NCI-H82 treated with DMSO at 0.1 percent for 48 hours (cell line): ENCODE measurements at regions not wholly inside any gene's neighbourhood (a gene's known extent, or its start where the extent isn't known, plus 50 kb on each side); places are given as distances from the start of the nearest gene placed in this dataset.

Source experiments
- DNase-seq: peaks from one replicate; lab custom pipeline; 2025; ENCODE audit not compliant: unreplicated experiment; lab: John Stamatoyannopoulos, UW

DNA sequence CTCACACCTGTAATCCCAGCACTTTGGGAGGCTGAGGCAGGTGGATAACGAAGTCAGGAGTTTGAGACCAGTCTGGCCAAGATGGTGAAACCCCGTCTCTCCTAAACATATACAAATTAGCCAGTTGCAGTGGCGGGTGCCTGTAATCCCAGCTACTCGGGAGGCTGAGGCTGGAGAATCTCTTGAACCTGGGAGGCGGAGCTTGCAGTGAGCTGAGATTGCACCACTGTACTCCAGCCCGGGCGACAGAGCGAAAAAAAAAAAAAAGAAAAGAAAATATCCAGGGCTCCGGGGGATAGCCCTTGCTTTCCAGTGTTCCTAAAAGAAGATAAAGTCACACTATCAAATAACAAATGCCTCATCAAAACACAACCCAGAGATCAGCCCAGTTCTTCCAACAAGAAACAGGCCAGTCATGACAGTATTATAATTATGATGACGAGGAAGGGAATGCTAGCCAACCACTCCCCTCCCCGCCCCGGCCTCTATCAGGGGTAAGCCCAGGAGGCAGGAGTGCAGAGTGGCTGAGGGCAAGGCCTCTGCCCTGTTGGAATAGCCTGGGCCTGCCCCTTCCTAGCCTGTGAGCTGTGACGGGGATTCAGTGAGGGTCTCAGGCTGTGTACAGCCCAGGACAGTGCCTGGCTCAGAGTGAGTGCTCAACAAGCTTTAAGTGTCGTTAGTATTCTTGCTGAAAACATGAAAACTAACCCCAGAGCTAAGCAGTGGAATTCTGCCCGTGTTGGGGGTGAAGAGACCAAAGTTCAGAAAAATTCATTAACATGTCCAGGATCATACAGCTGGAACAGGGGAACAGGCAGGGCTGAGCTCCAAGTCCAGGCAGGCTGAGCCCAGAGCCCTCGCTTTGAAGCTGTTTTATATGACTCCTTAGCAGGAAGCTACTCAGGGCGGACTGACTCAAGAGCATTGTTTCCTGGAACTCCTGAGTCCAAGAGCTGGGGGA lies 54.3 kb downstream of the FAM241B start:
- DNase-seq, result no peak

DNA sequence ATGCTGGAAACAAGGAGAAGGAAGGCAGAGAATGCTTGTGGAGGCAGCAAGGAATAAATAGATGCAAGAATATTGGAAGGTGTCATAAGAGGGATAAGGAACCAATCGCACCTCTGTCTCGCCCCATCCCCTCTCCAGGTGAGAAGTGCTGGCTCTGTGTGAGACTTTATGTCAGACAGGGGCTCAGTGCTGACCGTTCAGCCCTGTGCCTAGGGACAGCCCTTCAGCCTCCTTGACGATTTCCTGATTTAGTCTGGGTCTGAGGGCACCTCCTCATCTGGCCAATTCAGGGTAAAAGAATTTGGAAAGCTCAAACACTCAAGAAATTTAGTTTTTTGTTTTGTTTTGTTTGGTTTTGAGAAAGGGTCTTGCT lies 54.9 kb downstream of the FAM241B start:
- no peak for DNase-seq

DNA sequence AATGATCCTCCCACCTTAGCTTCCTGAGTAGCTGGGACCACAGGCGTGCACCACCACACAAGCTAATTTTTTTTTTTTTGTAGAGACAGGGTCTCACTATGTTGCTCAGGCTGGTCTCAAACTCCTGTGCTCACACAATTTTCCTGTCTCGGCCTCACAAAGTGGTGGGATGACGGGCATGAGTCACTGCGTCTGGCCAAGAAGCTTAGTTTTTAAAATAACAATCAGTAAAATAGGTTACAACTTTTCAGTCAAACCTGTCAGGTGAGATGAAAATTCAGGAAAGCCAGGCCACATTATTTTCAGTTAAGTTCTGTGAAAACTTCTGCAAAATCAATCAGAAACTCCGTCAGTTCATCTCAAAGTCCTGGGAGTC lies 55.4 kb downstream of the FAM241B start:
- DNase-seq, result no peak

DNA sequence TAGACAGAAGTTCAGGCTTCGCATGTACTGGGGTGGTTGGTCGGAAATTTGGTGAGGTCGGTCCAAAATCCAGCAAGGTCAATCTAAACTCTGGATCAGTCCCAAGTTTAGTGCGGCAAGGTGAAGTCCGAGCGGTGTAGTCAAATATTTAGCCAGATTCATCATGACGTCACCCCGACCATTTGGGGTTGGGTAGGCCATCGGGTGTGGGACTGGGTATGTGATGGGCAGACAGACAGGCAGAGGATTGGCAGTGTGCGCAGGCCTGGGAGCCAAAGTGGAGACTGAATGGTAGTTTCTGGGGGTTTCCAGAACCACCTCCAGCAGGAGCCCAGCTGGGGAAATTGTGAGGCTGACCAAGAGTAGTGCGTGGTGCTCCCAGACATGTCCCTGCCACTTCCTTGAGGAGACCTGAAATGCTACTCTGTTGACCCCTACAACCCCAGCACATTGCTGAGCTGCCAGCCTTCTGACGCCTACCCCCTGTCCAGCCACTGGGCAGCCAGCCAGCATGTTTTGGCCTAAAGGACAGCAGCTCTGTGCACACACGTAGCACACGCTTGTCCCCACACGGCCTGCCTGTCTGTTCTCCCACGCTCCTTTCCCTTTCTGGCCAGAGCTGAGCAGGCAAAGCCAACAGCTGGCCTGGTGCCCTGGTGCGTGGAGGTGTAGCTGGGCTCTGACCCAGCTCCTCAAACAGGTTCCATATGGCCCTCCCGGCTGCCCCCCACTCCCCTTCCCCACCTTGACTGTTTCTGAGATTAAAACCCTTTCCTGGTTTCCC lies 55.9 kb downstream of the FAM241B start:
- no peak for DNase-seq

DNA sequence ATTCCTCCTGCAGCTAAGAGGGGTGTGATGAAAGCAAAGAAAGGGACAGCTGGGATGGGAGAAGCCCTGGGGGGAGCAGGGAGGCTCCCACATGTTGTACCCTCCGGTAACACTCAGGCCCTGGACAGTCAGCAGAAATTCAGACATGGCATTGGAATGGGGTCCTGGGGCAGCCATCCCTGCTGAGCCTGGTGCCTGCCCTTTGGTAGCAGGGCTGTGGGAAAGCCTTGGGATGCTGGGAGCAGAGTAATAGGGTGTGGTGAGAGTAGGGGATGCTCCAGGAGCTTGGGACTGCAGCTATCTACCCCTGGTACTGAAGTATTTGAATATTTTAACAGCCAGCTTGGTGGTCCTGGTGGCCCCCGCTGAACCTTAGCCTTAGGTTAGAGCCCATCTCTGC lies 56.8 kb downstream of the FAM241B start:
- no peak for DNase-seq

DNA sequence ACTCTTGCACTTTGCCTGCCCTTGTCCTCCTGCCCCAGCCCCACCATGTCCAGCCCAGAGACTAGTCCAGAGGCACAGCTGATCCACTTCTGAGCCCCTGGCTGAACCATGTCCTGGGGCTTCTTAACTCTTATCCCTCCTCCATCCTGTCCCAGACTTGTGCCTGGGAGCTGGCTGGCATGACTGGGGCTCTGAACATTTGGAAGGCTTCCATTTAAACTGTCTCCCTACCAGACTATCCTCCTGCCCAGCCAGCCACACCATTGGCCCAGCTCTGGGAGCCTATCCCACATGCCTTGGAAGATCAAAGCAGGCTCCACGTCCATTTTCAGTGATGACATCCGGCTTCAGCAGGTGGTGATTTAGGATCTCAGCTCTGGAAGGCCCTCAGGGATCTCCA lies 57.4 kb downstream of the FAM241B start:
- DNase-seq, result no peak

DNA sequence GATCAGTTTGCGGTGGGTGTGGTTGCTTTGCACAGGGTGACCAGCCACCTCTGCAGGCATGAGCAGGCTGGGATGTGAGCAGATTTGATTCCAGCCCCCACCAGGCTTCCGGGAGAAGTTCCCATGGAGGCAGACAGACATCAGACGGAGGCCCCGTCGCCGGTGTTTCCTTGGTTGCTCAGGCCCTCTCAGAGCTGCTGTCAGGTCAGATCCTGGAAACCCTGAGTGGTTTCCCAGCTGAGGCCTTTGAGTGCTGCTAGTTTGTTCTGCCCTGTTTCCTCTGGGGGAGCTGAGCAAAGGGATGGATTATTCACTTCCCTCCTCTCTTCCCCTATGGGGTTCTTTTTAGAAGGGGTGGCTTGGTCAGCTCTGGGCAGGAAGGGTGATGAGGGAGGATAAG lies 62.2 kb downstream of the FAM241B start:
- DNase-seq, result no peak

DNA sequence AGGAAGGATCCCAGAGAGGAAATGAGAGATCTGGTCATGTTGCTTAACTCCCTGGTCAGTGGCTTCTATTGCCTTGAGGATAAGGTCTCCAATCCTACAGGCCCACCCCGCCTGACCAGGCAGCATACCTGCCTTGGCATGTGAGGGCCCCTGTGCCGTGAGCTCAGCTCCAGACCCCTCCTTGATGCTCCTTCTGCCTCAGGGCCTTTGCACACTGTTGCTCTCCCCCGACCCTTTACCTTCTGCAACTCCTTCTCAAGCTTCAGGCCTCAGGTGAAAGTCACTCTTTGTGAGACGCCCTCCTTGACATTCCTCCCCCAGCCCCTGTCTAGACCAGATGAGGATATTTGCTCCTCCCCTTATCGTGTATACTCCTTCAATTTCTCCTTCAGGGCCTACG lies 62.8 kb downstream of the FAM241B start:
- no peak for DNase-seq

DNA sequence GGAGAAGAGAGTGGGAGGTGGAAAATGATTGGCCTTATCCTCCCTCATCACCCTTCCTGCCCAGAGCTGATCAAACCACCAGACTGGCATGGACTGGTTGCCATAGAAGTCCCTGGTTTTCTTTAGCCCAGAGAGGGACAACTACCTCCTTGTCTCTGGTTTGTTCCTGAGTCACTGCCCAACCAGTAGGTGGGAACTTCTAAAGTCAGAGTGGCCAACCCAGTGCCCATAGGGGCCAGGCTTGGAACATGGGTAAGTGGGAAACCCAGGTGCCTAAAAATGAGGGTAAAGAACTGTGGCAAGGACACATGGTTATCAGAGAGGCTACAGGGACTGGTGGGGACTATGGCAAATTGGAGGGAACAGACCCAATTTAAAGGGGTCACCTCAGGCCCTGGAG lies 63.8 kb downstream of the FAM241B start:
- no peak for DNase-seq

DNA sequence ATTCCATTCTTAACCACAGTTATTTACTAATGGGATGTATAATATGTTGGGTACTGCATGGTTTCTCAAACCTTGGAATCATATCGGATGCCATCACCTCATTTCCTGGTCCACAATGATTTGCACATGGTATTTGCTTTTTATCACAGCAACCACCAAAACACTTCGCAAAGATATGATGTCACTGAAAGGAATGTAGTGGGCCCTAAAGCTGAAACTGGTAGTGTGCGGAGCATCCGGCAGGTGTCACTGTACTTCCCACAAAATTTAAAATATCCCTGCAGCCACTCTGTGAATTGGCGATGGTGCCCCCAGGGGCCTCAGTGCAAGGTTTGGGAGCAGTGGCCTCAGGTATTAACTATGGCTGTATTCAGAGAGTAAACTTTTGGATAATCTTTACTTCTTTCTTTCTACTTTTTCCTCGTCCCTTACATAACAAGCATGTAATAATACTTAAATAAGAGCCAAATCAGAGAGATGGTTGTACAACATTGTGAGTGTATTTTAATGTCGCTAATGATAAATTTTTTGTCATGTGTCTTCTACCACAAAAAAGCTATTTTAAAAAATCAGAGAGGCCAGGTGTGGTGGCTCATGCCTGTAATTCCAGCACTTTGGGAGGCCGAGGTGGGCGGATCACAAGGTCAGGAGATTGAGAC lies 66.2 kb downstream of the FAM241B start:
- peak; percentile 5 for DNase-seq

DNA sequence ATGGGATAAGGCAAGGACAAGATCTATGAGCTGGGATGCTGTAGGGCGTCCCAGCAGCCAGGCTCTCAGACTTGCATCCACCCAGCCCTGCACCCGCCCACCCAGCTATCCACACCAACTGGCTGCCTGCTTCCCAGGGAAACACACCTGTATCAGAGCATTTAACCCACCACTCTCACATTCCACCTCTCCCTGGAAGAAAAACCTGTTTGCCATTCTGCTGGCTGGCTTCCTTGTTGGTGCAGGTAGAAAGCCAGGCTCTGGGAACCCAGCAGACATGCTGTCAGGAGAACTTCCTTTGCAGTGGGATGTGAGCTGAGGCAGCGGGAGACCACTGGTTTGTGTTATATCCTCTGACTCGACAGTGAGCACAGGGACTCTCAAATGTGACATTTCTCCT lies 67.0 kb downstream of the FAM241B start:
- no peak for DNase-seq

DNA sequence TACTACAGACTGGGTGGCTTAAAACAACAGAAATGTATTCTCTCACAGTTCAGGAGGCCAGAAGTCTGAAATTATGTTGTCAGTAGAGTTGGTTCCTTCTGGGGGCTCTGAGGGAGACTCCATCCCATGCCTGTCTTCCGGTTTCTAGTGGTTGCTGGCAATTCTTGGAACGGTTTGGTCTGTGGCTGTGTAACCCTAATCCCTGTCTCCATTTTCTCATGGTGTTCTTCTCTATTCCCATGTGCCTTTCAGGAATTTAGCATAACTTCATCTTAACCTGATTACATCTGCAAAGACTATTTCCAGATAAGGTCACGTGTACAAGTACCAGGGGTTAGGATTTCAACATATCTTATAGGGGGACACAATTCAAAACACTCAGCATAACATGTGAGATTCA lies 73.2 kb downstream of the FAM241B start:
- DNase-seq, result no peak

DNA sequence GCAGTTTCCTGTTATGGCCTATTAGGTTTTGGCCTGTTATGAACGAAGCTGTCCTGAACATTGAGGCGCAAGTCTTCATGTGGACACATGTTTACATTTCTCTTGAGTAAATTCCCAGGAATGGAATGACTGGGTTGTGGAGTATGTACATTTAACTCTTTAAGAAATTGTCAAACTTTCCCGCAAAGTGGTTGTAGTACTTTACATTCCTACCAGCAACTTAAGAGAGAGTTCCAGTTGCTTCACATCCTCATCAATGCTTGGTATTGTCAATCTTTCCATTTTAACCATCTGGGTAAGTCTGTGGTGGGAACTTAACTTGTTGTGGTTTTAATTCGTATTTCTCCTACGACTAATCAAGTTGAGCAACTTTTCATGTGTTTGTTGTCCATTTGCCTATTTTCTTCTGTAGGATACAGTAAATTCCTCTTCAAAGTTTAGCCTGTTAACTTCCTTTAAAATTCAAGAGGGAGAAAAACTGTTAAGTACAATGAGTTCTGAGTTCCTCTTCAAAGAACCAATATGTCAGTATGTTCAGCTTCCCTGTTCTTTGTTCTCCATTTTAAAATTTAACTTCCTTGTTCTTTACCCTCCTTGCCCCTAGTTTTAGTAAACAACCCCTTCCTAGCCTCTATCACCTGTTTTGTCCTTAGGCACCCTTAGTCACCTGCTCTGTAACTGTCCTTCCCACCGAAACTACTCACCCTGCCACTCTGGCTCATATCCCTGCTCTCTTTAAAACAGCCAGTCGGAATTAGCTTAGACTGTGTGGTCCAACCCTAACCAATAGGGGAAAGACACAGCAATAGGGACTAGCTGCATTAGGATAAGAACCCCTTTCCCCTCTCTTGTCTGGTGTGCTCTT lies 74.0 kb downstream of the FAM241B start:
- DNase-seq, result no peak

DNA sequence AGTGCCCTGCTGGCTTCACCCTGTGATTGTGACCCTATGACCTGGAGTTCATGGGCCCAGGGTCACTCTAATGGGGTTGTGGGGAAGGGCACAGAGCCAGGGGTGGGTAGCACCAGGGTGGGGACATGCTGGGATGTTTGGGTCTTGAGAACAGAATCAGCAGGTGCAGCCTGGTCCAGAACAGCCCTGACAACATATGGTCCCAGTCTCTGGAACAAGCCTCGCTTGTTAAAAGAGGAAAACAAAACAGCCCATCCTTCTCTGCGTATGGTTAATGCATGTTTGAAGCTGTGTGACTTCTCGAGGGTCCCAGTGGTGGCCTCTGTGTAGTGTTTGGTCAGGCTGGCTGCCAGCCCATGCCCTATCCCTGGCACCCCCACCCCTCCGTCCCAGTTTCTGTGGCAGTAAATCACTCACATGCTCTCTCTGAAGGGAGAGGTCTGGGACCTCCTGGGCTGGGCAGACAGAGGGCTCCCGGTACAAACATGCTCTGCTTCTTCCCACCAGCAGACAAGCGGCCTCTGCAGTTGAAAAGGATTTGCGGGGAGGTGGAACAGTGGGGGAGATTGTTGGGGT lies 79.4 kb downstream of the FAM241B start:
- no peak for DNase-seq

DNA sequence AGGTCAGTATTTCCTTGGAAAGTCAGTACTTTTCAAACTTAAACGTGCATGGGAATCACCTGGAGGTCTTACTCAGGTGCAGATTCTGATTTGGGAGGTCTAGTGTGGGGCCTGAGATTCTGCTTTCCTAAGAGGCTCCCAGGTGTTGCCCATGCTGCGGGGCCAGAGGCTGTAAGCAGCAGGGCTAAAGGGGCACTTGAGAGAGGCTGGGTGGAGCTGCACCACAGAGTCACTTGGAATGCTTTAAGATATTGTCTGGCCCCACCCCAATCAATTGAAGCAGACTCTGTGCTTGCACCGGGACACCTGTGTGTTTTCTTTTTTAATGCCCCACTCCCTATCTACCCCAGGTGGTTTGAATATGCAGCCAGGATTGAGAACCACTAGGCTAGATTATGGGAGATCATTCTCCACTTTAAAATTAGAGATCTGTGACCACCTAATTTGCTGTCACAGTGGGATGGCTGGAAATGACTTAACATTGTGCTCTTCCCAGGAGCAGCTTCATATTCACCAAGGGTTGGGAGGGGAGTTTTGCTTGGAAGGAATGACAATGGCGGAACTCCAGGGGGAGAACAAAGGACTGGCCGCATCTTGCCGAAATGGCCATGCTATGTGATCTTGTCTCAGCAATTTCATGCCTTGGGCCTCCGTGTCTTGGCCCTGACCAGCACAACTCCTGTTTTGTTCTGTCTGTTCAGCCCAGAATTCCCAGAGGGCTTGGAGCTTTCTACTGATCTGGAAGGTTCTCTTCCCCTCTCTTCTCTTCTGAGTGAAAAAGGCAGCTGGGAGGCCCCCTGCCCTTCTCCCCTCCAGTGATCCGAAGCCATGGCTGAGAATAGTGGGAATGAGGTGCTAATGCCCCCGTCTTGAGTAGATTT lies 80.2 kb downstream of the FAM241B start:
- no peak for DNase-seq

DNA sequence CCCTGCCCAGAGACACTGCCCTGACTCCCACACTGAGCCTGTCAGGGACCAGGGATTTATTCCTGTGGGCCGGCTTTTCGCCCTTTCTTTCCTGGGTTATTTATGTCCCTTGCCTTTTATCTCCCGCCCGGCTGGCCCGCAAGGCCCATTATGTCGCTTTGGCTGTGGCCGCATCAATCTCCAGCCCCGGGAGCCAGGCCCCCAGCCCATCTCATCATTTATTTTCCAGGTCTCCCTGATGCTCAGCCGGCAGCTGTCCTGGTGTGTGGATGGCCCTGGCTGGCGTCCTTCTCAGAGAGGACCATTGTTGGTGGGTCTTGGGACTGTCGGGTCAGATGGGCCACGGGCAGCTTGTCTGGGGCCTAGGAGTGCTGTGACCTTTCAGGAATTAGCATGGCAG lies 82.3 kb downstream of the FAM241B start:
- no peak for DNase-seq

DNA sequence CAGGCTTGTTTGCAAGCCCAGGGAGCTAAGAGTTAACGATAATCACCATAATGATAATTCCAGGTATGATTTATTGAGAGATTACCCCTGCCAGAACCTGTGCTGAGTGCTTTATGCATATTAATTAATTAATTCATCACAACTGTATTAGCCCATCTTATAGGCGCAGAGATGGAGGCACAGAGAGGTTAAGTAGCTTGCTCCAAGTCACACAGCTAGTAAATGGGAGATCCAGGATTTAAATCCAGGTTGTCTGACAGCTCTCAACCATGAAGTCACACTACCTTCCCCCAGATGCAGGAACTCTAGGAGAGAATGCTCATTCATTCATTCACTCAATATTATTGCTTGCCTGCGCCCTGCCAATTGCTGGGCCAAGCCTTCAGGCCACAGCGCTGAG lies 84.5 kb downstream of the FAM241B start:
- no peak for DNase-seq

DNA sequence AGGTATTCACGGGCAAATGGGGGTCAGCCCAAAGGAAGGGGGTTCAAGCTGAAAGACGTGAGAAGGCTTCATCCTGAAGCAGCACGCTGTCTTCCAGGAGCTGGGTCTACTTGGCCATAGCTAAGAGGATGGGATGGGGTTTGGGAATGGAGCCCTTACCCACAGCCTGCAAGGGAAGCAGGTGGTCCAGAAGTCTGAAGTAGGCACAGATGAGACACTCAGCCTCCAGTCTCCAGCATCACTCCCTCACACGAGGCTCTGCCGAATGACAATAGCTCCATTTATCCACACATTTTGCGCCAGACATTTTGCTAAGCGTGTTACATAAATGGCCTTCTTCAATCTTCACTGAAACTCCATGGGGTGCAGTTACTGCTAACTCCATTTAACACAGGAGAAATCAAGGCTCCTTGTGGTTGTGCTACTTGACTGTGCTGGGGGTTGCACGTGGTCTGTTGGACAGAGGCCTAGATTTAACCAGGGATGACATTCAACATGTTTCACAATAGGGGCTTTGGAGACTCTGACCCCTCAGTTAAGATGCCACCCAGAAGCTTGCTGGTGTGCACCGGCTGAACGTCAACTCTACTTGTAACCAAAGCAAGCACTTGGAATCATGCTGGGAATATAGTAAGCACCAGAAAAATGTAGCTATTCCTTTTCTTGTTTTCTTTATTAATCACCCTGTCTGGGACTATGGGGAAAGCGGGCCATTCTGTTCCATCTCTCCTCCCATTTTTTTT lies 85.3 kb downstream of the FAM241B start:
- no peak for DNase-seq
